Trophoblast cell (in vitro differentiated cells and primary cell): ENCODE measurements at regions not wholly inside any gene's neighbourhood (a gene's known extent, or its start where the extent isn't known, plus 50 kb on each side); places are given as distances from the start of the nearest gene placed in this dataset.

Experiments
- DNase-seq, 2 donors: peaks; one replicate each; pipeline ENCODE4 v3.0.0-alpha.2; 2016
- H2AFZ ChIP-seq: 2 replicates; pipeline ENCODE4 v1.6.1; 2013; ENCODE audit warnings: low read length, moderate library complexity, mild to moderate bottlenecking; ENCODE audit not compliant: insufficient read depth, poor library complexity
- H2AK5ac ChIP-seq: 2 replicates; pipeline ENCODE4 v1.6.1; 2013; ENCODE audit warnings: mild to moderate bottlenecking, low read length
- H2BK120ac ChIP-seq: 2 replicates; pipeline ENCODE4 v1.6.1; 2013; ENCODE audit warnings: low read length, mild to moderate bottlenecking, moderate library complexity; ENCODE audit not compliant: insufficient read depth, poor library complexity
- H2BK12ac ChIP-seq: 2 replicates; pipeline ENCODE4 v1.6.1; 2013; ENCODE audit warnings: mild to moderate bottlenecking, low read length, moderate library complexity
- H2BK5ac ChIP-seq: 2 replicates; pipeline ENCODE4 v1.6.1; 2013; ENCODE audit warnings: low read length, low read depth, moderate library complexity, mild to moderate bottlenecking; ENCODE audit not compliant: poor library complexity
- H3K14ac ChIP-seq: 2 replicates; pipeline ENCODE4 v1.6.1; 2013; ENCODE audit warnings: mild to moderate bottlenecking, low read length
- H3K18ac ChIP-seq: 2 replicates; pipeline ENCODE4 v1.6.1; 2013; ENCODE audit warnings: mild to moderate bottlenecking, low read length
- H3K23ac ChIP-seq: 2 replicates; pipeline ENCODE4 v1.6.1; 2013; ENCODE audit warnings: low read length
- H3K27ac ChIP-seq: 2 replicates; pipeline ENCODE4 v1.5.1; 2013; ENCODE audit warnings: low read depth, mild to moderate bottlenecking, inconsistent platforms, low read length, moderate library complexity
- H3K27me3 ChIP-seq: 2 replicates; pipeline ENCODE4 v1.6.1; 2013; ENCODE audit warnings: inconsistent platforms, mild to moderate bottlenecking, low read length, moderate library complexity; ENCODE audit not compliant: insufficient read depth
- H3K36me3 ChIP-seq, 2 experiments: 1 replicate in 1 of 2; 2 replicates in 1 of 2; pipeline ENCODE4 v1.6.1; 2013; ENCODE audit warnings: low read length in 2 of 2, mild to moderate bottlenecking in 2 of 2, moderate library complexity in 1 of 2; ENCODE audit not compliant: insufficient read depth in 2 of 2, control insufficient read depth in 1 of 2
- H3K4ac ChIP-seq: 2 replicates; pipeline ENCODE4 v1.6.1; 2013; ENCODE audit warnings: low read depth, mild to moderate bottlenecking, low read length, moderate library complexity
- H3K4me1 ChIP-seq, 2 experiments: 1 replicate in 1 of 2; 2 replicates in 1 of 2; pipeline ENCODE4 v1.6.1; 2013; ENCODE audit warnings: low read length in 2 of 2, mild to moderate bottlenecking in 2 of 2, moderate library complexity in 1 of 2; ENCODE audit not compliant: insufficient read depth in 2 of 2, control insufficient read depth in 1 of 2
- H3K4me2 ChIP-seq: 2 replicates; pipeline ENCODE4 v1.6.1; 2013; ENCODE audit warnings: inconsistent platforms, mild to moderate bottlenecking, low read length, moderate library complexity
- H3K4me3 ChIP-seq: 2 replicates; pipeline ENCODE4 v1.5.1; 2013; ENCODE audit warnings: mild to moderate bottlenecking, low read depth, low read length, inconsistent platforms
- H3K79me1 ChIP-seq: one replicate; pipeline ENCODE4 v1.6.1; 2013; ENCODE audit warnings: low read length
- H3K79me2 ChIP-seq: 2 replicates; pipeline ENCODE4 v1.6.1; 2013; ENCODE audit warnings: low read length, mild to moderate bottlenecking; ENCODE audit not compliant: control insufficient read depth, insufficient read depth, poor library complexity
- H3K9ac ChIP-seq: 2 replicates; pipeline ENCODE4 v1.6.1; 2013; ENCODE audit warnings: mild to moderate bottlenecking, low read length
- H3K9me3 ChIP-seq: 2 replicates; pipeline ENCODE4 v1.6.1; 2013; ENCODE audit warnings: low read depth, mild to moderate bottlenecking, control low read depth, inconsistent platforms, low read length; ENCODE audit not compliant: insufficient read depth
- H4K12ac ChIP-seq: 2 replicates; pipeline ENCODE4 v1.6.1; 2013; ENCODE audit warnings: low read depth, mild to moderate bottlenecking, low read length, moderate library complexity
- H4K8ac ChIP-seq: 2 replicates; pipeline ENCODE4 v1.6.1; 2013; ENCODE audit warnings: low read depth, mild to moderate bottlenecking, low read length, moderate library complexity
- H4K91ac ChIP-seq: one replicate; pipeline ENCODE4 v1.6.1; 2013; ENCODE audit warnings: low read depth, mild to moderate bottlenecking, low read length, moderate library complexity
- WGBS: extraction: QIAGEN DNeasy Blood & Tissue Kit; methylation state at CpG from one replicate; pipeline ENCODE4 v1.1.7; 2013; ENCODE audit warnings: missing lambda C conversion rate; ENCODE audit not compliant: insufficient read length, insufficient coverage; ENCODE audit errors: extremely low coverage; 5-methylcytosine and 5-hydroxymethylcytosine counted together

DNA sequence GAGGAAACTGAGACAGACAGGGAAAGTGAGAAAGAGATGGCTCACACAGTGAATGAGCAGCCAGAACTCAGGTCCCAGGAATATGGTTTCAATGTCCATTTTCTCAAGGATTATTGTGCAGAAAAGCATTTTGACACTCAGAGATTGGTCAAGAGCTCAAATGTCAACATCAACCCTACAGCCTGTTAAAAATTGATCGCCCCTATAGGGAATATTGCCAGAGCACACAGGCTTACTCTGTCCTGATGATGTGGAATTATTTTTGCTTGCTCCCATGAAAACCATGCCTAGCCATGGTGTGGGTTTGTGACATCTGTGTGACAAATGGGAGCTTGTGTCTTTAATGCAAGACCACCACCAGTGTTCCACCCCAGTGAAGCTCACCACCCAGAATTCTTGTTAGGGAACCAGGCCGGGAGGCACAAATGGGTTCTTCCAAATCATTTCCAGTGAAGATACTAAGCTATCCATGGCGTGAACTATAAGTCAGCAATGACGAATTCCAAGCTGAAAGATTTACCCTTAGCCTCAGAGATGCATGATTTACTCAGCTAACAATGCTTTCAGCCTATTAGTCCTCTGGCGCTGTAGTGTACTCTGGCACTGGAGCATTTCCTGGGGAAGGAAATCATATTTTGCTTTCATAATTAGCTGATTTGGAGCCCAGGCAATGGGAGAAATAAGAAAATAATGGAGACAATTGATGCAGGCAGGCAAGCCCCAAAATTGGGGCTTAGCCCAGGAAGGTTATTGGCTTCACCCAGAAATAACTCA, 1188.2 kb upstream of the TMEM132C start:
- H2AK5ac ChIP-seq, result no peak overlapping the region
- no peaks in the 10 kb centered on the region for H3K9me3 ChIP-seq
- no peak overlapping the region for H3K4ac ChIP-seq
- no peak overlapping the region for H3K23ac ChIP-seq
- H3K27ac ChIP-seq, result no peak overlapping the region
- H4K8ac ChIP-seq, result no peak overlapping the region
- no peaks in the 10 kb centered on the region for H3K4me1 ChIP-seq
- H3K18ac ChIP-seq, result no peak overlapping the region
- H3K9ac ChIP-seq, result no peak overlapping the region
- no CpG with 5 or more reads among the region's 5 CpGs for WGBS
- no peaks in the 10 kb centered on the region for H3K27me3 ChIP-seq
- H4K91ac ChIP-seq, result no peak overlapping the region
- H3K4me2 ChIP-seq, result no peak overlapping the region
- H2AFZ ChIP-seq, result no peak overlapping the region
- H3K36me3 ChIP-seq, result no peaks in the 10 kb centered on the region
- no peak overlapping the region for H3K4me3 ChIP-seq
- DNase-seq, result no peak
- no peak overlapping the region for H4K12ac ChIP-seq
- H3K79me1 ChIP-seq, result no peaks in the 10 kb centered on the region
- H2BK5ac ChIP-seq, result no peak overlapping the region
- no peak overlapping the region for H3K14ac ChIP-seq
- H3K79me2 ChIP-seq, result no peaks in the 10 kb centered on the region
- no peak overlapping the region for H2BK120ac ChIP-seq
- no peak overlapping the region for H2BK12ac ChIP-seq

DNA sequence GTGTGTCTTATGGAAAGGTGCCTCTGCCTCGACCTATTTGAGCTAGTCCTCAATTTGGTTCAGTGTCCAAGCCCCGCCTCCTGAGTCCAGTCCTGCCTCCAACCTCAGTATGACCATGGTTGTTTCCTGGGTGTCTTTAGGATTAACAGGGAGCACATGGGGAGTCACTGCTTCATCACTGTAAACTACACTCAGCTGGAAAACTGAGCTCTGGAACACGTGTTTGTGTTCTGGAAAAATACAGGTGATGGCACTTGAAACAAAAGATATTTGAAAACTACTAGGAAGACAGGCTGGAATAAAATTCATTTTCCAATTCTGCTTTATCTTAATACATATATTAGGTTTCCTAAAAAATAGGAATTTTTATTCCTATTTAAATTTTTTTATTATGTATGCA, 1187.3 kb upstream of the TMEM132C start:
- no peaks in the 10 kb centered on the region for H3K27me3 ChIP-seq
- H3K36me3 ChIP-seq, result no peaks in the 10 kb centered on the region
- no peak overlapping the region for H4K91ac ChIP-seq
- no peak overlapping the region for H2BK5ac ChIP-seq
- no peak overlapping the region for H3K9ac ChIP-seq
- H4K12ac ChIP-seq, result no peak overlapping the region
- DNase-seq, result no peak
- no peak overlapping the region for H3K27ac ChIP-seq
- no peak overlapping the region for H3K4me3 ChIP-seq
- no peak overlapping the region for H2BK120ac ChIP-seq
- no peak overlapping the region for H4K8ac ChIP-seq
- WGBS, result no CpG with 5 or more reads among the region's 3 CpGs
- H3K14ac ChIP-seq, result no peak overlapping the region
- H2AFZ ChIP-seq, result no peak overlapping the region
- no peaks in the 10 kb centered on the region for H3K79me2 ChIP-seq
- H3K4me2 ChIP-seq, result no peak overlapping the region
- H3K23ac ChIP-seq, result no peak overlapping the region
- H3K4me1 ChIP-seq, result no peaks in the 10 kb centered on the region
- H3K4ac ChIP-seq, result no peak overlapping the region
- H2BK12ac ChIP-seq, result no peak overlapping the region
- H3K18ac ChIP-seq, result no peak overlapping the region
- H3K9me3 ChIP-seq, result no peaks in the 10 kb centered on the region
- no peaks in the 10 kb centered on the region for H3K79me1 ChIP-seq
- H2AK5ac ChIP-seq, result no peak overlapping the region

DNA sequence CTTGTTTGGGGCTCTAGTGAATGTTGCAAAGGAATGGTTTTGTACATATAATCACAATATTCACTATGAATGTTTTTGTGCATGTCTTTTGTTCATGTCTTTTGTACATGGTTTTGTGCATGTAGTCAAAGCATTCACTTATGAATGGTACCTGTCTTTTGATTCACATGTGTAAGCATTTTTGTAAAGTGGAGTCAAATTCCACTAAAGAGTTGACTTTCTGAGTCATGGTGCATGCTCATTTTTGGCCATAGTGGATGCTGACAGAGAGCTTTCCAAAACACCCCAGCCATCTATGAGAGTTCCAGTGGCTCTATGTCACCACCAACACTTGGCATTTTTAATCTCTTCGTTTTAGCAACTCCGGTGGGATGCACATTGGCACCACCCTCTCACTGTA, 1185.9 kb upstream of the TMEM132C start:
- no peak overlapping the region for H2BK120ac ChIP-seq
- H2BK5ac ChIP-seq, result no peak overlapping the region
- no peak overlapping the region for H4K12ac ChIP-seq
- DNase-seq, result no peak
- H3K14ac ChIP-seq, result no peak overlapping the region
- no peaks in the 10 kb centered on the region for H3K36me3 ChIP-seq
- H2BK12ac ChIP-seq, result no peak overlapping the region
- H3K27me3 ChIP-seq, result no peaks in the 10 kb centered on the region
- H3K9me3 ChIP-seq, result no peaks in the 10 kb centered on the region
- H3K4me1 ChIP-seq, result no peaks in the 10 kb centered on the region
- WGBS, result no CpG with 5 or more reads among the region's 2 CpGs
- no peak overlapping the region for H3K4me2 ChIP-seq
- H3K4me3 ChIP-seq, result no peak overlapping the region
- no peak overlapping the region for H4K91ac ChIP-seq
- no peak overlapping the region for H4K8ac ChIP-seq
- H3K79me1 ChIP-seq, result no peaks in the 10 kb centered on the region
- H3K27ac ChIP-seq, result no peak overlapping the region
- H2AK5ac ChIP-seq, result no peak overlapping the region
- H3K4ac ChIP-seq, result no peak overlapping the region
- H3K18ac ChIP-seq, result no peak overlapping the region
- H3K9ac ChIP-seq, result no peak overlapping the region
- no peaks in the 10 kb centered on the region for H3K79me2 ChIP-seq
- H3K23ac ChIP-seq, result no peak overlapping the region
- no peak overlapping the region for H2AFZ ChIP-seq

DNA sequence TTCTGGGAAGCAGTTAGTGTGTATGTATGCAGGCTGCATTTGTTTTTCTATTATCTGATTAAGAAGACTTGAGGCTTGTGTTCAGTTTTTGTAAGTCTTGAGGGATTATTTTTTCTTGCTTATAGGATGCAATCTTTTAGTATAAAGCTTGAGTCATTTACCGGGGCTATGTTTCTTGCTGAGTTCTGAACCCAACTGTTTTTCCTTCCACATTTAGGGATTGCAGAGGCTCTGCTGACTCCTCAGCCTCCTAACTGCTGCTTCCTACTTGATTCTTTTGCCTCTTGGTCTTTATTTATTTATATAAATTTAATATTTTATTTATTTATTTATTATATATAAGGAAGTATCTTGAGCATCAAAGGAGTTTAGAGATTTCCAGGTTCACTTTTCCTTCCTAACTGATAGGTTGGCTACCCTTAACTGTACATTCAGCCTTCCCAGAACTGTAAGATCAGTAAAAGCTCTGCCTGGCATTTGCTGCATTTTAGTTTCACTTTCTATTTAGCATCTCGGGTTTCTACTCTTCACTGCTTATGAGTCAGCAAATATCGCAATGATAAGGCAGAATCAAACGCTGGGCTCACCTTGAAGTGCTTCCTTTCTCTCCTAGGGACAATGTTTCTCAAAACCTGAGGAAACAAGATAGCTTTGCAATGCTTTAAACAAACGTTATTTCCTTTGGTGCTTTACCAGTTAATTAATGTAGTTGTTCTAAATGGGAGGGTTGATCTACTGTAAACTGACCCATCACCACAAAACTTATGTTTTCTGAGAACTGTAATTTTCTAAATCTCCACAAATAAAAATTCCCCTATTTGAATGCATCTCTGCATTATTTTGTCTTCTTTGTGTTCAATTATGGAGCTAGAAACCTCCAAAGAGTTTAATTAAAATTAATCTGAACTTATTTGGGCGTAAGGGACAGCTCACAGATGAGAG, 1183.7 kb upstream of the TMEM132C start:
- no peak overlapping the region for H3K27ac ChIP-seq

More for the DNA sequence above, 1183.7 kb upstream of the TMEM132C start:
- no peak overlapping the region for H3K9ac ChIP-seq
- no peaks in the 10 kb centered on the region for H3K79me2 ChIP-seq
- H3K4ac ChIP-seq, result no peak overlapping the region
- no peak overlapping the region for H3K23ac ChIP-seq
- no peaks in the 10 kb centered on the region for H3K4me1 ChIP-seq
- H4K91ac ChIP-seq, result no peak overlapping the region
- peak overlapping the region; percentile 19 for H4K8ac ChIP-seq
- no peaks in the 10 kb centered on the region for H3K9me3 ChIP-seq
- no peak overlapping the region for H3K4me3 ChIP-seq
- no CpG with 5 or more reads among the region's 6 CpGs for WGBS
- H3K4me2 ChIP-seq, result peak overlapping the region; percentile 44
- H2BK5ac ChIP-seq, result no peak overlapping the region
- no peak overlapping the region for H3K18ac ChIP-seq
- H2BK120ac ChIP-seq, result no peak overlapping the region
- no peak overlapping the region for H2AFZ ChIP-seq
- peak in 1 of 2 donors; percentile 61 for DNase-seq
- no peak overlapping the region for H3K14ac ChIP-seq
- H3K27me3 ChIP-seq, result no peaks in the 10 kb centered on the region
- no peaks in the 10 kb centered on the region for H3K79me1 ChIP-seq
- H2BK12ac ChIP-seq, result no peak overlapping the region
- H4K12ac ChIP-seq, result no peak overlapping the region
- H3K36me3 ChIP-seq, result no peaks in the 10 kb centered on the region
- H2AK5ac ChIP-seq, result no peak overlapping the region
